GM18909 (cell line): ENCODE measurements at regions not wholly inside any gene's neighbourhood (a gene's known extent, or its start where the extent isn't known, plus 50 kb on each side); places are given as distances from the start of the nearest gene placed in this dataset.
"Not testable (repeated sequence)": the region's sequence is repeated elsewhere in the genome, so short reads cannot be mapped to it uniquely, and the experiment has no call there.

Experiments used
- ATAC-seq: cut with Tn5 transposase; IDR thresholded peaks from one replicate; pipeline ENCODE4 v1.9.1; 2021; ENCODE audit warnings: mild to moderate bottlenecking; ENCODE audit not compliant: unreplicated experiment, poor library complexity

DNA sequence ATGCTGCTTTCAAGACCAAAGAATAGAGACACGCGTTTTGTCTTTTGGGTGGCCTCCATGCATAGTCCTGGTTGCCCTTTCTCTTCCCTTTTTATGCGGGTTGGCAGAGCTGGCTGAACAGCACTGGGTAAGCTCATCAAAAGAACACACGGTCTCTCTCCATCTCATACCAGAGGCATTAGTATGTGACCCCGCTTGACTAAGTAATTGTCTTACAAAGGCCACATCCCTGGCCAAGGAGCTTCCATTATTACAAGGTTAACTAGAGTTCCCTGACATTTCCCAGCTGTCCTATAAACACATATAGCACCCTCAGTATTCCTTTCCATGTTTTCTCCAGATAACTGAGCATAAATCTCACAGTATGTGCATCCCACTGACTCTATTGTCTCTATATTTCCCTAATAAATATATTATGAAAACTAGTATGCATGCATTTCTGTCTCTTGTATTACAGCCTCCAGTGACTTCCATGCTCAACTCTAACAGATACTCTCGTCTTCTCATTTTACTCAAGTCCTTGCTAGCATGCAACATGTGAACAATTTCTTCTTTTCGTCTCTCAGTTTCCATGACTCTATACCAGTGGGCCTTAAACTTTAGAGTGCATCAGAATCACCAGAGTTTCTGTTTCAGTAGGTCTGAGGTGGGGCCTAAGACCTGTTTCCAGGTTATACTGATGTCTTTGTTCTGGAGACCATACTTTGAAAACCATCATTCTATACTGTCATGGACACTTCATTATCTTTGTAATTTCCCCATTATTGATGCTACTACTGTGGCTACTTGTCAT lies 247.7 kb upstream of the ARSJ start:
- peak; percentile 98 for ATAC-seq

GRCh38 chr4:114229706-114230105 lies 250.3 kb upstream of the ARSJ start:
- no peak for ATAC-seq

GRCh38 chr4:114236171-114236769 lies 256.8 kb upstream of the ARSJ start:
- ATAC-seq: no peak

- ATAC-seq: no peak
These were observed 258.6 kb upstream of the ARSJ start for GRCh38 chr4:114237997-114238396.

- ATAC-seq: no peak
These were observed 270.1 kb upstream of the ARSJ start for GRCh38 chr4:114249561-114249960.

DNA sequence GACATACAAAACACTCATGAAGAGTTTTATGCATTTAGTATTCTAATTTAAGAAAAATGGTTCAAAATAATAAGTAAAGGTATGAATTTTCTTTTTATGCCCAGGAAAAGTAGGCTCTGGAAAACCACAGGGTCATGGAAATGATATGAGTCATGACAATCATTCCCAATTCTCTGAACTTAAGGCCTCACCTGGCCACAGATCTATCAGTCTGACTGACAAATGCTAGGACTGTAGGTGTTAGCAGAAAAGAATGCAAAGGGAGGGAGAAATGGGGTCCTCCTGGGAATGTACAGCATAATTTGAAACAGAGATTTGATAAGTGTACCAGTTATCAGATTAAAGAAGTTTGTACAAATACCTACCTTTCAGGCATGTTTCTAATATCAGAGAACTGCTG lies 270.5 kb upstream of the ARSJ start:
- no peak for ATAC-seq

GRCh38 chr4:114250439-114250891 lies 271.0 kb upstream of the ARSJ start:
- ATAC-seq: no peak

- ATAC-seq: no peak
These were observed 271.6 kb upstream of the ARSJ start for GRCh38 chr4:114251020-114251419.

DNA sequence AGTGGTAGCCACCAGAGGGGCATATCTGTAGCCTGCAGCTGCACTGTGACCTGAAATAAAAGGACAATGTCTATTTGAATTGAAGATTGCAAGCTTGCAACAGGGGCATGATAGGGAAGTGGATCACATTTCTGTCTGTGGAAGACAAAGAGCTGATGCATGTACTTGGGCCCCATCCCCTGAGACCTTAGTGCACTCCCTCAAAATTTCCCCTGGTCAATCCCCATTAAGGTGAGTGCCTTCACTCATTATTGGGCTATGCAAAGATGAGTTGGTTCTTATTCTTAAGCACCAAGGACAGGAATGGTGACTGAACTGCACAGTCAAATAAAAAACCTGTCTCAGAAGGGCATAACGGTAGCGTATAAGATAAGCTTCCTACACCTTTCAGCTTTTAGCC lies 273.1 kb upstream of the ARSJ start:
- ATAC-seq: no peak

- ATAC-seq: no peak
These were observed 278.1 kb upstream of the ARSJ start for GRCh38 chr4:114257501-114257900.

- not testable (repeated sequence) for ATAC-seq
These were observed 283.0 kb upstream of the ARSJ start for GRCh38 chr4:114262421-114262820.

GRCh38 chr4:114263233-114263632 lies 283.8 kb upstream of the ARSJ start:
- no peak for ATAC-seq

GRCh38 chr4:114264452-114264851 lies 285.0 kb upstream of the ARSJ start:
- no peak for ATAC-seq

DNA sequence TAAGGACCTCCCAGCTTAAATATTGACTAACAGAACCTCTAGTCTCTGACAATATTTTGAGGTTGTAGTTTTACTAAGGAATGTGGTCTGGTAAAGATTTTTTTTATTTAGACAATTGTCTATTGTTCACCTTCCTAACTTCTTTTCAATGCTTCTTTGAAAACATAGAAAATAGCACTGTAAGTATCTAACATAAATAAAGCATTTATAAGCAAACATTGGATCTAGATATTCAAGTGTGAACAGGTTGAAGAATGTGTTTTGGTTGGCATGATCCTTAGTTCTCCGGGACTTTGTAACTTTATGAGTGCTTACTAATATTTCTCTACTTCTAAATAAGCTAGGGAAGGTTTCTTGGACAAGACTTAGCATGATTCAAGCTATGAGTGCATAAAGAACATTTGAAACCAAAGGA lies 285.4 kb upstream of the ARSJ start:
- no peak for ATAC-seq

DNA sequence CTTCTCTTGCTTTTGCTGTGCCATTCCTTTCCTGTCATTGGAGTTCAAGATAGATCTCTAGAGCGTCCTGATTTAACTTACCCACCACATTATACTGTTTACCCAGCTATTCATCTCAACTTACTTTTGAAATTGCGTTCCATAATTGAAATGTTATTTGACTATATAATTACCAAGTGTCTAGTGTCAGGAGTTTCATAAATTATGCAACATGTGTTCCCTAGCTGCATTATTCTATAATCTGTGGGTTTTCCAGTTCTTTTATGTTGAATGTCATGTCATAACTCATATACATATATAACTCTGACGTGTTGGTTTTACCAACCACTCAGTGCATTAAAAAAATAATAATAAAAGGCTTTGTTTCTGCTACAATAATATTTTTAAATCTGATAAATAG lies 285.9 kb upstream of the ARSJ start:
- ATAC-seq: no peak

- no peak for ATAC-seq
These were observed 288.5 kb upstream of the ARSJ start for GRCh38 chr4:114267976-114268375.

GRCh38 chr4:114271031-114271430 lies 291.6 kb upstream of the ARSJ start:
- no peak for ATAC-seq

DNA sequence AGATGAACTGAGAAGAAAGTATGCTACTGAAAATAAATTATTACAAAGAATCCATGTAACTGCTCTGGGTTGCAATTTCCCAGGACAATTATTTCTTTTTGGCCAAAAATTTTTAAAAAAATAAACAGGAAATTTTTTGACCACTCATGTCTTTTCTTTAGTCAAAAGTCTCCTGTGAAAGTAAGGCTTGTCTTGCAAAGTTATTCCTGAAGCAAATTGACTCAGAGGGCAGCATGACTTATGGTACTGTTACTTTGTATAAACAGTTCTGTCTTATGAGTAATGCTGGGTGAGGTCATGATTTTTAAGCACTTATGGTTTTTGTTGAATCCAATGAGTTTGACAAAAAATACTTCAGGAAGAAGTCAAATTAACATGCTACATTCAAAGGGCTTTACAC lies 292.8 kb upstream of the ARSJ start:
- no peak for ATAC-seq

DNA sequence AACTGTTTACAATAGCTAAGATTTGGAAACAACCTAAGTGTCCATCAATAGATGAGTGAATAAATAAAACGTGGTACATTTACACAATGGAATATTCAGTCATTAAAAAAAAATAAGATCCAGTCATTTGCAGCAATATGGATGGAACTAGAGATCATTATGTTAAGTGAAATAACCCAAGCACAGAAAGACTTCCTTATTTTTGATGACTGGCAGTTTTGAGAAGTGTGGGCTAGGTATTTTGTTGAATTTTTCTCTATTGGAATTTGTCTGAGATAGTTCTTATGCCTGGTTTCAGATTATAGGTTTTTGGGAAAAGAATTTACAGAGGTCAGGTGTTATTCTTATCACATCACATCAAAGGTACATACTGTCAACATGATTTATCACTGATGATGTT lies 293.8 kb upstream of the ARSJ start:
- ATAC-seq: no peak

GRCh38 chr4:114277690-114278089 lies 298.2 kb upstream of the ARSJ start:
- no peak for ATAC-seq

DNA sequence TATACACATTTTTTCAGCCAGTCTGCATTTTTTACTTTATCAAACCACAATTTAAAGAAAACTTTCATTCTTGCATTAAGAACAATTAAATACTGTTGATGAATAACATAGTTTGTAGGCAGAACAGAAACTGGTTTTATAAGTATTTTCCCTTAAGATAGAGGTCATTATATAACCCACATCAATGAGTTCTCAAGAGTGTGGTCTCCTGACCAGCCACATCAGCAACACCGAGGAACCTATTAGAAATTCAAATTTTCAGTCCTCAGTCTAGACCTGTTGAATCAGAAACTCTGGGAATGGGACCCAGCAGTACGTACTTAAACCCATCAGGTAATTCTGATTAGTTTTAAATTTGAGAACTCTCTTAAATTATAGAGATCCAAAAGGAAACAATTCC lies 299.6 kb upstream of the ARSJ start:
- ATAC-seq: no peak

GRCh38 chr4:114279711-114280110 lies 300.3 kb upstream of the ARSJ start:
- no peak for ATAC-seq
